Cardiac septum (tissue), 1 donor: ENCODE measurements at regions not wholly inside any gene's neighbourhood (a gene's known extent, or its start where the extent isn't known, plus 50 kb on each side); places are given as distances from the start of the nearest gene placed in this dataset.
A peak's percentile ranks its signal among the peaks of the same experiment; 100 is the strongest.
"Not testable (repeated sequence)": the region's sequence is repeated elsewhere in the genome, so short reads cannot be mapped to it uniquely, and the experiment has no call there.

Experiments used
- DNase-seq: peaks from one replicate; pipeline ENCODE4 v3.0.0-alpha.2; 2020; ENCODE audit warnings: low spot score
- intact Hi-C: fragments of 100-400 bp; cut with DNase I; formaldehyde crosslinking; loops from one replicate; pipeline ENCODE4 v1.14.0; 2022
- donor health status: DM: no; HTN: no; CAD: no.

- no peak for DNase-seq
- intact Hi-C loops = loop anchor here (5.0 kb wide), 1 partner anchor 82 kb away; no protein-coding TSS in a partner anchor
Measured at GRCh38 chr10:71009126-71009525, 120.8 kb upstream of the PCBD1 start.

DNA sequence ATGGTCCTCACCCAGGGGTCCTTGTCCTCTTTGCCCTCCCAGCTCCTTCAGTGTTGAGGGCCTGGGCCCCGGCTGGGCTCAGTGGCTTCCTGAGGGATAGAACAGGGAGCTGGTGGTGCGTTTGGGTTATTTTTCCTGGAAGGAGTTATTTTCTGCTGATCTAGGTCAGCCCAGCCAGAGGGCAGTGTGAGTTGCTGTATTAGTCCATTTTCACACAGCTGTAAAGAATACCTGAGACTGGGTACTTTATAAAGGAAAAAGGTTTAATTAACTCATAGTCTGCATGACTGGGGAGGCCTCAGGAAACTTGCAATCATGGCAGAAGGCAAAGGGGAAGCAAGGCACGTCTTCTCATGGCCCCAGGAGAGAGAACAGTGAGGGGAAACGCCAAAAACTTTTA, 122.4 kb upstream of the PCBD1 start:
- intact Hi-C loops = no loop called here
- DNase-seq = no peak

- DNase-seq = no peak
- intact Hi-C loops = no loop called here
Measured at GRCh38 chr10:71011141-71011540, 122.8 kb upstream of the PCBD1 start.

- DNase-seq = no peak
Measured at GRCh38 chr10:71014021-71014805, 125.8 kb upstream of the PCBD1 start.

GRCh38 chr10:71015674-71016073, 127.3 kb upstream of the PCBD1 start:
- intact Hi-C loops = no loop called here
- DNase-seq = no peak

More at GRCh38 chr10:71014021-71014805, 125.8 kb upstream of the PCBD1 start:
- intact Hi-C loops = no loop called here

DNA sequence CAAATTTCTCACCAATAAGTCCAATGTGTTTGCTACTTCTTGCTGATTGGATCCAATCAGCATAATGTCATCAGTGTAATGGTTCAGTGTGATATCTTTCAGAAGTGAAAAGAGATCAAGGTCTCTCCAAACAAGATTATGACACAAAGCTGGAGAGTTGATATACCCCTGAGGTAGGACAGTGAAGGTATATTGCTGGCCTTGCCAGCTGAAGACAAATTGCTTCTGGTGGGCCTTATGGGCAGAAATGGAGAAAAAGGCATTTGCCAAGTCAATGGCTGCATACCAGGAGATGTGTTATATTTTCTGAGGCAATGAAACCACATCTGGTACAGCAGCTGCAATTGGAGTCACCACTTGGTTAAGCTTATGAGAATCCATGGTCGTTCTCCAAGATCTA, 131.7 kb upstream of the PCBD1 start:
- intact Hi-C loops, DNase-seq: not testable (repeated sequence)

DNA sequence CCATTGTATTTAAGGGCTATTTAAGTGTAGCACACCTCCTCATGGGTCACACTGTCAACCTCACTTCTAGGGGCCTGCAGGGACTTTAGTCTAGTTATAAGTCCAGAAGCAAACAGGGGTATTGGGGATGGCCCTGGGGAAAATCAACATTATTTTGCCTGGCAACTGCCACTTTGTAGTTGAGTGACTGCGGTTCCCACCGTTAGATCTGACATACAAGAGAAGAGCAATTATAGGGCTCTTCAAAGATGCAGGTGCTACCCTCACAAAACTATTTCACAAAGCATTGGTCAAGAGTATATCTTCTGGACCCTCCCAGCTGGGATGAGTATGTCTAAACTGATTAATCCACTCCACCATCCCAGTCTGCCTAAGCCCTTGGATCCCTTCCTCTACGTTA, 133.0 kb upstream of the PCBD1 start:
- intact Hi-C loops = no loop called here

GRCh38 chr10:71023704-71024283, 135.4 kb upstream of the PCBD1 start:
- no peak for DNase-seq
- intact Hi-C loops = no loop called here

More for the DNA sequence above, 133.0 kb upstream of the PCBD1 start:
- no peak for DNase-seq

- no peak for DNase-seq
Measured at GRCh38 chr10:71024490-71024889, 136.1 kb upstream of the PCBD1 start.

DNA sequence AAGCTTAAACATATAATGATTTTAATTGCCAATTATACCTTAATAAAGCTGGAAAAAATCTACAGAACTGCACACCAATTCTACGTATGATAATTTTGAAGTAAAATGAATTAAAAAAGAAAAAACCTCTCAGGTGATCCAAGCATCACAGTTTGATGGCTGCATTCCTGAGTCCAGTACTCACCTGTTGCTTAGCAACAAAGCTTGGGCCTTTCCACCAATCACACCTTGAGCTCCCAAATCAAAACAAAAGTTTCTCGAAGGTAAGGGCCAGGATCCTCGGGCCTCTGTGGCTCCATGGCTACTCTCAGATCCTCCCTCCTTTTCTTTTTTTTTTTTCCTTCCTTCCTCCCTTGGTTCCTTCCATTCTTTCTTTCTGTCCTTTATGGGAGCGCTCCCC, 137.2 kb upstream of the PCBD1 start:
- intact Hi-C loops = no loop called here
- DNase-seq = no peak

More at GRCh38 chr10:71024490-71024889, 136.1 kb upstream of the PCBD1 start:
- intact Hi-C loops = no loop called here

GRCh38 chr10:71028066-71028465, 139.7 kb upstream of the PCBD1 start:
- DNase-seq = no peak
- intact Hi-C loops = no loop called here

DNA sequence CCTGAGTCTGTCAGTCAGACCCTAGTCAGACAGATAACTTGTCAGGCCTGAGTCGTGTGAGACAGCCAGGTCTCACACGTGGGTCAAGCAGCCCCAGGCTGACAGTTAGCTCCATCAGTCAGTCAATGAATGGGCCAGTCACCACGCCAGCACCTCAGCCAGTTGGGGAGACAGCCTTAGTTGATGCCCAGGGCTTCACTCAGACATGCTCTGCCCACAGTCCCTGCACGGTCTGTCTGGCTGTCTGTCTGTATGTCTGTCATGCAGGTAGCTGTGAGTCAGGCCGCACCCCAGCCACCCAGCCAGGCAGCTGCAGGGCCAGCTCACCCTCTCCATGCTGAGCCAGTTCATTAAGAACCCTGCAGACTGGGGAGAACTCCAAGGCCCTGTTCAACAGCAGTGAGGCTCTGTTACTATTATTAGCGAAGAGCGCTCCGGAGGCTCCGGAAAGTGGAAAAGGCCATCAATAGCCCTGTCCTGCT, 141.1 kb upstream of the PCBD1 start:
- DNase-seq = no peak
- intact Hi-C loops = no loop called here

DNA sequence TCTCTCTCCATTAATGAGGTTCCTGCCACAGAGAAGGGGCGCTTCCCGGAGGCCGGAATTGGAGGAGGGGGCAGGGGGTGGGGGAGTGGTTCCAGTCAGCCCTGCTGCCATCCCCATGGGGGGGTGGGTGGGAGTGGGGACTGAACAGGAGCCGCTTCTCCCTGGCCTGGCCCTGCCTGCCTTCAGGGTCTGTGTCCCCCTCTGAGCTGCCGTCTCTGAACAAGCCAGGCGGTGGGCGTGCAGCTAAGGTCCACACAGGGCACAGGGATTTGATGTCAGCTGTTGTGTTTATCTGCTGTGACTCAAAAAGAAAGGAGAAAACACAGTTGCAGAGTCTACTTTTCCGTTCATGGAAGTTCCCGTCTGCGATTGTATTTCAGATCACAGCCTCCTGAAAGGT, 141.5 kb upstream of the PCBD1 start:
- intact Hi-C loops = no loop called here
- no peak for DNase-seq

DNA sequence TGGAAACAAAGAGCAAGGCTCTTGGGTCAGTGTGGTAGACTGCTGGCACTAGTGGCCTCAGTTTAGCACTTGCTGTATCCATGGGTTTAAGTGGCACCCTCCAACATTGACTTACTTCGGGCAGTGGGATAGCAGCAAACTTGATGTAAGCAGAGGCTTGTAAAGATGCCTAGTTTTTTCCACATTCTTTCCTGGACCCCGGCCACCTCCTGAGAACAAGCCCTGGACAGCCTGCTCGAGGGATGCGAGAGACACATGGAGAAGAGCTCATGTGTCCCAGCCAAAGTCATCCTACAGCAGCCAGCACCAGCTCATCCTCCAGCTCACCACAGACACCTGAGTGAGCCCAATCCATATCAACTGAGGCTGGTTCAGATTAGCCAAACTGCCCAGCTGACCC, 142.7 kb upstream of the PCBD1 start:
- intact Hi-C loops = no loop called here
- DNase-seq = peak; percentile 61

- peak; percentile 47 for DNase-seq
- intact Hi-C loops = no loop called here
Measured at GRCh38 chr10:71031603-71032002, 143.2 kb upstream of the PCBD1 start.

- intact Hi-C loops = no loop called here
- no peak for DNase-seq
Measured at GRCh38 chr10:71032887-71033286, 144.5 kb upstream of the PCBD1 start.

DNA sequence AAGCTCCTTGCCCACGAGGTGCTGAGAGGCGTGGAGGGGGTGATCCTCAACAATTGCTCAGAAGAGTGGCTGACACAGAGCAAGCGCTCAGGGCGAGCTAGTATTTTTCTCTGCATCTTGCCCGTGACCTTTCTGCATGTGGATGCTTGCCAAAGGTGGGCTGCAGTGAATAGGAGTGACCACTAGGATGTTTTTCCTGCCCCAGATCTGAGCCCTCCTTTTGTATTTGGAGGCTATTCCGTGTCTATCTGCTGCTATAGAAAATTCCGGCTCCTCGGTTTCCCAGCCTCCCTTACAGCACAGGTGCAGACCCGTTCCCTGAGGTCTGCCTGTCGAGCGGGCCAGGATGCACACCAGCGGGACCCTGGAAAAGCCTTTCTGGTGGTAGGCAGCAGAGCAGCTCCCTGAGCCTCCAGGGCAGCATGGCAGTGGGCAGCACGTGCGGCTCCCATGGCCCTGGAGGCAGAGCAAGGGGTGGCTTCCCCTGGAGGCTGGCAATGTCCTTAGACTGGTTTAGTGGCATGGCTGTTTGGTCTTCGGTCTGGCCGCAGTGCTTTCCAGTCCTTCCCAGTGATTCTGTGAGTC, 145.1 kb upstream of the PCBD1 start:
- intact Hi-C loops = no loop called here
- peak; percentile 27 for DNase-seq

- intact Hi-C loops = no loop called here
Measured at GRCh38 chr10:71035511-71036296, 147.3 kb upstream of the PCBD1 start.

GRCh38 chr10:71036297-71036966, 148.1 kb upstream of the PCBD1 start:
- intact Hi-C loops = no loop called here
- peak; percentile 63 for DNase-seq

More at GRCh38 chr10:71035511-71036296, 147.3 kb upstream of the PCBD1 start:
- DNase-seq = peak; percentile 29
